ENCODE measurements at regions not wholly inside any gene's neighbourhood (a gene's known extent, or its start where the extent isn't known, plus 50 kb on each side); places are given as distances from the start of the nearest gene placed in this dataset.

GRCh38 chrX:121987163-121987562 lies 939.8 kb downstream of the GLUD2 start:
- no peaks in the 10 kb centered on the region for H3K36me3 ChIP-seq (ENCODE audit: insufficient read depth, low read length)
- ChIA-PET POLR2A (no interaction called here), CTCF (no interaction called here)
- H3K4me3 ChIP-seq (ENCODE audit: low read length): no peak overlapping the region
- no peaks in the 10 kb centered on the region for H3K27me3 Mint-ChIP-seq
- TF ChIP-seq, protein P1, sequence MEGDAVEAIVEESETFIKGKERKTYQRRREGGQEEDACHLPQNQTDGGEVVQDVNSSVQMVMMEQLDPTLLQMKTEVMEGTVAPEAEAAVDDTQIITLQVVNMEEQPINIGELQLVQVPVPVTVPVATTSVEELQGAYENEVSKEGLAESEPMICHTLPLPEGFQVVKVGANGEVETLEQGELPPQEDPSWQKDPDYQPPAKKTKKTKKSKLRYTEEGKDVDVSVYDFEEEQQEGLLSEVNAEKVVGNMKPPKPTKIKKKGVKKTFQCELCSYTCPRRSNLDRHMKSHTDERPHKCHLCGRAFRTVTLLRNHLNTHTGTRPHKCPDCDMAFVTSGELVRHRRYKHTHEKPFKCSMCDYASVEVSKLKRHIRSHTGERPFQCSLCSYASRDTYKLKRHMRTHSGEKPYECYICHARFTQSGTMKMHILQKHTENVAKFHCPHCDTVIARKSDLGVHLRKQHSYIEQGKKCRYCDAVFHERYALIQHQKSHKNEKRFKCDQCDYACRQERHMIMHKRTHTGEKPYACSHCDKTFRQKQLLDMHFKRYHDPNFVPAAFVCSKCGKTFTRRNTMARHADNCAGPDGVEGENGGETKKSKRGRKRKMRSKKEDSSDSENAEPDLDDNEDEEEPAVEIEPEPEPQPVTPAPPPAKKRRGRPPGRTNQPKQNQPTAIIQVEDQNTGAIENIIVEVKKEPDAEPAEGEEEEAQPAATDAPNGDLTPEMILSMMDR (IDR thresholded peaks at IDR 0.05): no peak
- no peaks in the 10 kb centered on the region for H3K4me1 ChIP-seq (ENCODE audit: insufficient read depth, low read length)
- no peaks in the 10 kb centered on the region for H3K36me3 Mint-ChIP-seq (ENCODE audit: low read depth)
- no peak overlapping the region for H3K27ac ChIP-seq (ENCODE audit: low read depth in 1 of 2, low read length in 2 of 2)
- H3K4me3 Mint-ChIP-seq: no peak overlapping the region
- intact Hi-C loops (cut with DNase I, micrococcal nuclease): no loop called here
- H3K4me1 Mint-ChIP-seq (ENCODE audit: low read depth): no peaks in the 10 kb centered on the region
- no peaks in the 10 kb centered on the region for H3K9me3 Mint-ChIP-seq
- no peak overlapping the region for H3K27ac Mint-ChIP-seq
- DNase-seq: no peak
- no peaks in the 10 kb centered on the region for H3K9me3 ChIP-seq (ENCODE audit: control insufficient read depth in 1 of 2, insufficient read depth in 1 of 2, low read length in 2 of 2)
- no peak for ATAC-seq (ENCODE audit: poor library complexity)
- H3K27me3 ChIP-seq (ENCODE audit: control insufficient read depth in 1 of 2, insufficient read depth in 2 of 2, low read length in 2 of 2): no peaks in the 10 kb centered on the region

- TF ChIP-seq, protein P1 (IDR thresholded peaks at IDR 0.05): no peak
- H3K27ac Mint-ChIP-seq: no peak overlapping the region
- Histone ChIP-seq H3K9me3 (ENCODE audit: control insufficient read depth in 1 of 2, insufficient read depth in 1 of 2, low read length in 2 of 2) (no peaks in the 10 kb centered on the region), H3K4me3 (ENCODE audit: low read length) (no peak overlapping the region), H3K36me3 (ENCODE audit: insufficient read depth, low read length) (no peaks in the 10 kb centered on the region), H3K4me1 (ENCODE audit: insufficient read depth, low read length) (no peaks in the 10 kb centered on the region), H3K27me3 (ENCODE audit: control insufficient read depth in 1 of 2, insufficient read depth in 2 of 2, low read length in 2 of 2) (no peaks in the 10 kb centered on the region), H3K27ac (ENCODE audit: low read depth in 1 of 2, low read length in 2 of 2) (no peak overlapping the region)
- H3K36me3 Mint-ChIP-seq (ENCODE audit: low read depth): no peaks in the 10 kb centered on the region
- ChIA-PET CTCF (no interaction called here), POLR2A (no interaction called here)
- H3K27me3 Mint-ChIP-seq: no peaks in the 10 kb centered on the region
- H3K9me3 Mint-ChIP-seq: no peaks in the 10 kb centered on the region
- intact Hi-C loops (cut with DNase I, micrococcal nuclease): no loop called here
- ATAC-seq (ENCODE audit: poor library complexity): no peak
- no peak overlapping the region for H3K4me3 Mint-ChIP-seq
- H3K4me1 Mint-ChIP-seq (ENCODE audit: low read depth): no peaks in the 10 kb centered on the region
- no peak for DNase-seq
These were observed 940.4 kb downstream of the GLUD2 start for GRCh38 chrX:121987835-121988234.

DNA sequence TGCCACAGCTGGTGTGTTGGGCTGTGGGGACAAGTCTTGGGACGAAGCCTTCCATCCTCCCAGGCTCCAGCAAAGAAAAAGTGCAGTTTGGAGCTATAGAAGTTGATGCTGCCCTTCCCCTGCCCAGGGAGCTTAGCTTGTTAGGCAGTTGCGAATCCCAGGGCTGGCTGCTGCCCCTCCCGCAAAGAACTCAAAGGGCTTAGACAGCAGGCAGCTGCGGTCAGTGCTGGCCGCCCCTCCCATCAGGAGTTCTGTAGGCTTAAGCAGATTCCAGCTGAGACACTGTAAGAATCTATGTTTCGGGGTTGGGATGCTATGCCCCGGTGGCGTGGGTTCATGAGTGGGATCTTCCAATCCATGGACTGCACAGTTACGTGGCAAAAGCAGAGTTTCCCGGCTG lies 956.7 kb downstream of the GLUD2 start:
- Mint-ChIP-seq H3K27ac (no peak overlapping the region), H3K4me1 (ENCODE audit: low read depth) (no peaks in the 10 kb centered on the region), H3K27me3 (no peaks in the 10 kb centered on the region), H3K4me3 (no peak overlapping the region), H3K36me3 (ENCODE audit: low read depth) (no peaks in the 10 kb centered on the region), H3K9me3 (no peaks in the 10 kb centered on the region)
- intact Hi-C loops (cut with DNase I, micrococcal nuclease): no loop called here
- CTCF ChIA-PET: no interaction called here
- Histone ChIP-seq H3K27ac (ENCODE audit: low read depth in 1 of 2, low read length in 2 of 2) (no peak overlapping the region), H3K27me3 (ENCODE audit: control insufficient read depth in 1 of 2, insufficient read depth in 2 of 2, low read length in 2 of 2) (no peaks in the 10 kb centered on the region), H3K4me1 (ENCODE audit: insufficient read depth, low read length) (no peaks in the 10 kb centered on the region), H3K36me3 (ENCODE audit: insufficient read depth, low read length) (no peaks in the 10 kb centered on the region), H3K9me3 (ENCODE audit: control insufficient read depth in 1 of 2, insufficient read depth in 1 of 2, low read length in 2 of 2) (peaks cover 0 to 10% of the 10 kb centered on the region in 2 experiments), H3K4me3 (ENCODE audit: low read length) (no peak overlapping the region)
- POLR2A ChIA-PET: no interaction called here
- DNase-seq (no peak), ATAC-seq (ENCODE audit: poor library complexity) (no peak)
- TF ChIP-seq, protein P1 (IDR thresholded peaks at IDR 0.05): no peak
